NCI-H1930 (cell line): ENCODE measurements at regions not wholly inside any gene's neighbourhood (a gene's known extent, or its start where the extent isn't known, plus 50 kb on each side); places are given as distances from the start of the nearest gene placed in this dataset.

ENCODE experiments used
- DNase-seq, 2 experiments: peaks; one replicate each; lab custom pipeline; 2025; lab: John Stamatoyannopoulos, UW

DNA sequence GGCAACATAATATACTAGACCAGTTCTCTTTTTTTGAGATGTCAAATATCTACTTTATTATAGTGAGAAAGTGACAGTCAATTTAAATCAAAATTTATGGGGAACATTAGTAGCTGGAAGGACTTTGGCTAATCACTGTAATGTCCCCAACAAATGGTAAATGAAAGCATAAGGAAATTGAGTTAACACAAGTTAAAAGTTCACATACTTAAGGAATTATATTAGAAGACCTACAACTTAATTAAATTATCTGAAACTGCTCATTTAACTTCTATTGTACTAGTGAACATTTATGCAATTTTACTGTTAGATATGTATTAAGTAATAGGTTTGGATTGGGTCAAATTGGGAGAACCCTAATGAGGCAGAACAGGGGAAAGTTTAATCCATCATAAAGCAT is 160.3 kb upstream of the TENM3 start:
- DNase-seq, result no peak

DNA sequence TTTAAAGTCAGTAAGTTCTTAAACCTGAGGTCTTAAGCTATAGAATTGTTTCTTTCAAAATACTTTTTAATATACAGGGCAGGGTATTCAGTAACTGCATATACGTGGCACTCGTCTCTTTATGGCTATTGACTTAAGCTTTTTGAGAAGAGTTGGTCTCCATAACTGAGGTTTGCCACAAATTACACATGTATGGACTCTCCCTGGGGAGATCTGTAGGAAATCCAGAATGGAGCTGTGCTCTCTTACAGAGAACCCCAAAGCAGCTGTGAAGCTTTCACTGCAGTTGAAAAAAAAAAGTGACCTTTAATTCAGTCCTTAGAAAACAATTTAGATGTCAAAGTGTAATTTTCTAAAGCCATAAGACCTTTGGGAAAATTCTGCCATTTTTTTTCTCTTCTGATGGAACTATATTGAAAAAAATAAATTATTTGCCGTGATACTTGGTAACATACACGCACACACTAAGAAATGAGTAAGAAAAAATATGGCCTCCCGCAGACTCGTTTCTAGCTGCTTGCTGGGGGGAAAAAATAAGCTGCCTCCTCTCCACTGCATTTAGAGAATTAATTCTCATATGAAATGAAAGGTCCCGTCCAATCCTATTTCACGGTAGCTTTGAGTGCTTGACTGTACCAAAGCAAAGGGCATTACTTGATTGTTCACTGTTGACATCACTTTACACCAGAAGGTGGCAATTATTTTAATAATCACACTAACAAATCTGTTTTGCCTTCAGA is 159.4 kb upstream of the TENM3 start:
- DNase-seq, result no peak

DNA sequence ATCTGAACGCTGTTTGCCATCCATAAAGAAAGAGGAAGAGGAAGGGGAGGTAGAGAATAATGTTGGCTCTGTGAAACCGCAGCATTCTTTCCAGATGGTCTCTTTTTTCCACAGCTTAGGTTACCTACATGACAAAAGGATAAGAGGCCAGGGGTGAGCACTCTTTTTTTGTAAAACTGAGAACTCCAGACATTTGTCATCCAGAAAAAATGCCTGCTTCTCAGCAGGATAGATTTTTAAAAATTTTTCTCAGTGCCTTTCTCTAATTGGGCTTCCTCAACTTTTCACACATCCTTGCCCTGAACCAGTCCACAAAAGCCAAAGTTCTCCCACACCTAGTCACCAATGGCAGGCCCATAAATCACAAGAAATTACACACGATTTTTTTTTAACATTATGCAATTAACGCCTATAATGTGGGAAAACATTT is 158.1 kb upstream of the TENM3 start:
- DNase-seq, result no peak

DNA sequence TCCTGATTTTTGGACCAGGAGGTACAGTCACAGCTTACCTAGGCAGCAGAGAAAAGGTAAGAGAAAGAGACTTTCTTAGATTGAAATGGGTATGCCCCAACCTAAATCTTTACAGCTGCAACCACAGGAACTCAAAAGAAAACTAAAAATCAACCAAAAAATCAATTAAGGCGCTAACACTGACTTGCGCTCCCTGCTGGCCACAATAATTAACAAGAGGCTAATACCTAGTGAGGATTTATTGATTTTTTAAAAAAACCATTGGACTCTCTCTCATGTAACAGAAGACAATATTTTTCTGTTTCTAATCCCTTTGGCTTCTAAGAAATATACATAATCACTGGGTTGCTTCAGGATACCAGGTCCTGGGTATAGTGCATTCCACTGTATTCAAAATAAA is 153.9 kb upstream of the TENM3 start:
- DNase-seq, result no peak

DNA sequence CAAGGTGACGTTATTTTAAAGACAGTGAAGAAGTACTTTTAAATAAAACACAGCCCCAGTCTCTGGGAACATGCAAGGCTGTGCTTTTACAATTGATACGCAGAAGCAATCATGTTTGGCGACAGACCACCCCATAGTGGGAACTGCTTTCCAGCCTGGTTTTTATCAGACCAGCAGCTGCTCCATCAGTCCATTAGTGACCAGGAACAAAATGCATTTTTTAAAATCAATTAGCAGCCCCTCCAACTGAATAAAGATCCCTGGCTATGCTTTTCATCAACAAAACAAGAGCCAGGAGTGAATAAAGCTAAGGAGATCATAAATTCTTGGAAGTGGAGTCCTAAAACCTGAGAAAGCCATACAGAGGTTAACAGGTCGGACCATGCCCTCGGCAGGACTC is 153.0 kb upstream of the TENM3 start:
- DNase-seq, result no peak

DNA sequence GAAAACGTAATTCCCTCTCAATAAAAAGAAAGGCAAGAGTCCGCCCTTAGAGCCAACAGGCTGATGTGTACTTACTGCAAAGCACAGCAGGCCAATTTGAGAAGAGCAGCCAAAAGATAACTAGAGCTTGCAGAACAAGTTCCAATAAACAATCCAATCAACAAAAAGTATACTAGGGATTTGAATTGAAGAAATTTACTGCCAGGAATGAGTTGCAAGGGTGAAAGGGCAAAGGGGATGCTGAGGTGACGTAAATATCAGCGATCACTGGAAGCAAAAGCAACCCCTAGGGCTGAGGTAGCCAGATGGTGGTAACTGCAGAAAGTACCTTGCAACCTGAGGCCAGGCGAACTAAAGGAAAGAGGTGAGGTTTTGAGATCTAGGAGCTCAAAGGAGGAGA is 152.1 kb upstream of the TENM3 start:
- no peak for DNase-seq

DNA sequence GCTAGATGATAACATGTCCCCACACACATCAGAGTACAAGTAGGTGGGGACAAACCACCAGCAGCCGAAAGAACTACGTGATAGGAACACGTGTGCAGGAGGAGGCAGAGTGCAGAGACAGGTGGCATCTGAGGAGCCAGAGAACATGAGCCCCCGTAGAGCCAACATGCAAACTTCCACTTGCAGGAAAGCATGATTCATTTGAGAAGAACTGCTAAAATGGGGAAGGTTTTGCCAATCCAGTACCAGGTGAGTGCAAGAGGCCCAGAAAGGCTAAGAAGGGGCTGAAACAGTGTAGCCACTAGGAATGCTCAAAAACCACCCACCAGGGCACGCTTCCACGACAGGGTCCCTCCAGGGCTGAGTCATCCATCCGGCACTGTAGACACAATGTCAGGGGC is 149.8 kb upstream of the TENM3 start:
- no peak for DNase-seq

DNA sequence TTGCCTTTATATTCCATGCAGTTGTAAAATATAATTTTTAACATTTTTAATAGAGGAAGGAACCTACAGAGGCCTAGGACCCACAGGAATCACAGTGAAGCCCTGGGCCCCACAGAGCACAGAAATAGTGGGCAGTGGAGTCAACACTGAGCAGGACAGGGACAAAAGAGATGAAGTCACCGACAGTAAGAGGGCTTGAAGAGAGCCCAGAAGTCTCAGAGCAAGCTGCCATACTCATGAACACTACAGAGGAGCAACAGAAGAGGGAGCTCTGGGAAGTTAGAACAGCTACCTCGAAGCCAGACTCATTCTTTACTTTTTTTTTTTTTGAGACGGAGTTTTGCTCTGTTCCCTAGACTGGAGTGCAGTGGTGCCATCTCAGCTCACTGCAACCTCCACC is 149.3 kb upstream of the TENM3 start:
- no peak for DNase-seq

- DNase-seq, result no peak
Observed at GRCh38 chr4:182101618-182102017, 141.6 kb upstream of the TENM3 start.

DNA sequence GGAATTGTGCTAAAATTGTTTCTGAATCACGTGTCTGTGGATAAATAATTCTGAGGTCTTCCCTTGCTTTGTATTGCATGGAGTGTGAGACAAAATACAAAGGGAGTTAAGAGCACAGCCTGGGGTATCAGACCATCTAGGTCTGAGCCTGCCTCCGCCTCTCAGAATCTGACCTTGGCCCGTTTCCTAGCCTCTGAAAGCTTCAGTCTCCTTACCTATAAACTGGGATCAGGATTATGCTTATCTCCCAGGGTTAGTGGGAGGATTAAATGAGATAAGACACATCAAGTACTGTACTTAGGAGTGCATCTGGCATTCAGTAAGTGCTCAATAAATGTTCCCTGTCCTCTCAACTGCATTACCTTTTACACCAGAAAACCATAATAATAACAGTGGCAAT is 140.6 kb upstream of the TENM3 start:
- no peak for DNase-seq

- DNase-seq, result no peak
Observed at GRCh38 chr4:182103614-182104319, 139.4 kb upstream of the TENM3 start.

DNA sequence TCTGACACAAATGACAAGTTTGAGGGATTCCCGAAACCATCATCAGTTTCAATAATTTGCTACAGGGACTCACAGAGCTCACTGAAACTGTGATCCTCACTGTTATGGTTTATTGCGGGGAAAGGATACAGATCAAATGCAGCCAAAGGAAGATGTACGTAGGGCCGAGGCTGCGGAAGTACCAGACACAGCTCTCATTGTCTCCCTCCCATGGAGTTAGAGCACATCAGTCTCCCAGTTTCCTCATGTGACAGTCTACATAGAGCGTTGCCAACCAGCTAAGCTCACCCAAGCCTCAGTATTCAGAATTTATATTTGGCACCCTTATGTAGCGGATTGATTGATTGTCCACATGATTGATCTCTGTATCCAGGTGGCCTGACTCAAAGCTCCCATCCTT is 137.8 kb upstream of the TENM3 start:
- no peak for DNase-seq

- no peak for DNase-seq
Observed at GRCh38 chr4:182107931-182108330, 135.3 kb upstream of the TENM3 start.

GRCh38 chr4:182111586-182111985 is 131.6 kb upstream of the TENM3 start:
- DNase-seq, result no peak

DNA sequence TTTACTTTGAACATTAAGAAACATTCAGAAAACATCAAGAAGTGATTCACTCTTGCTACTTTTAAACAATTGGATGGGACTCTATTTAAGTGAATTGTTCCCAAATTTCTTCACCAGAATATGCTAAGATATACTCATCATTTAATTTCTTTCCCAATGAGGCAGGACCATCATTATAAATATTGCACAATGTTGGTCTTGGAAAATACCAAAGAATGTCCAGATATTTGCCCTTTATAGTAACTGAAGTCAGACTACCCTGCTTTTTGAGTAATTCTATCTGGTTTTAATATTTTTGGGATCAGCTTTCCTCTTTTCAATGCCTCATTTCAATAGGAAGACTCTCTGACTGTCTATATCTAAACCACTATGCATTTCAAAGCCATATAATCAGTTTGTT is 129.4 kb upstream of the TENM3 start:
- no peak for DNase-seq

GRCh38 chr4:182124359-182124758 is 118.8 kb upstream of the TENM3 start:
- no peak for DNase-seq

DNA sequence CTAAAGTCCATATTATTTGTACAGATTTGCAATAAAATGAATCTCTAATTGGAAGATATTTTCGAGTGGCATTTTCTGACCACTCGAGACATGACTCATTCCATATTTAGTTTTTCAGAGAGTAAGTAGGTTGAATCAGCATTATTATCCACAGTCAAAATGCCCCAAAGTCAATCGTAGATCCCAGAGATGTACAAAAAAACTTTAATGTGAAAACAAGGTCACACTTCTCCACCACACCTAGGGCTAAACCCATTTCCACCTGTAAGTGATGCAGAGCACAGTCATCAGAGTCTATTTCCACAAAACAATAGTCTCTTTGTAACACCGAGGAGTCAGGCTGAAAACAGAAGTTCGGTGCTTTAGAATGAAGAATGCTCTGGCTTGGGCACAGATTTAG is 117.1 kb upstream of the TENM3 start:
- no peak for DNase-seq

- DNase-seq, result no peak
Observed at GRCh38 chr4:182126603-182127002, 116.6 kb upstream of the TENM3 start.

- DNase-seq, result no peak
Observed at GRCh38 chr4:182133033-182133432, 110.2 kb upstream of the TENM3 start.

GRCh38 chr4:182134261-182134660 is 108.9 kb upstream of the TENM3 start:
- DNase-seq, result no peak

GRCh38 chr4:182136201-182136600 is 107.0 kb upstream of the TENM3 start:
- DNase-seq, result no peak

DNA sequence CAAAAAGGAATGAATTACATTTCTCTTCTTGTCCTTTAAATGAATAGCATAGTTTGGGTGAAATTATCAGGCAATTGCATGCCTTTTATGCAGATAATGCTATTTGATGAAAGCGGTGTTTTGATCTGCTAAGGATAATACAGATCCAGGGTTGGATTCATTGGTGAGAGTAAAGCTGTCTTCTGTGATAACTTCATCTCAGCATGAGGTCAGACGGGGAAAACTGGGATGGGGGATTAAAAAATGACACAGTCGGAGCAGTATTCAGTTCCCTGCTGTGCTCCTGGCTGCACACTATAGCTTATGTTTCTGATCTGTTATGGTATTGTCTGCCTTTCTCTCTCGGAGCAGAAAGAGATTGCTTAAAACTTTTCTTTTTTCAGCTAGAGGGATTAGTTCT is 105.9 kb upstream of the TENM3 start:
- no peak for DNase-seq

- no peak for DNase-seq
Observed at GRCh38 chr4:182139491-182139890, 103.7 kb upstream of the TENM3 start.

- no peak for DNase-seq
Observed at GRCh38 chr4:182140547-182140946, 102.7 kb upstream of the TENM3 start.
